LNCAP (cell line): ENCODE measurements at regions not wholly inside any gene's neighbourhood (a gene's known extent, or its start where the extent isn't known, plus 50 kb on each side); places are given as distances from the start of the nearest gene placed in this dataset.
A peak's percentile ranks its signal among the peaks of the same experiment; 100 is the strongest.

Experiments
- TF ChIP-seq, protein P1 (sequence below): fragments of 450-650 bp; IDR thresholded peaks from 2 replicates; pipeline ENCODE4 v1.5.1; 2017; ENCODE audit warnings: mild to moderate bottlenecking

DNA sequence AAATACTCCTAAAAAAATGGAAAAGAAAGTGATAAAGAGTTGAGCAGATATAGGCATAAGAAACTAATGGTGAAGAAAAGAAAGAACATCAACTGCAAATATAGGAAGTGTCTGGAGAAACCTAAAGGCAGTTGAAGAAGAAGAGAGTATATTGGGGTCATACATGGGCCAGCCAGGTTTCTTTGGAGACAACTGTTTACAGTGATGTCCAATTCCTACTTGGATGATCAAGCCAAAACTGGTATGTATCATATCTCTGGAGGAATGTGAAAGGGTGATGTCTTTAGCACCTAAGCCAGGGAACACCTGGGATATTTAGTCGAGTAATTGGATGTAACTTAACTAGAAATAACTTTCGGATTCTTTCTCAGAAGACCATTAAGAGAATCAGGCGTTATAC, 129.3 kb upstream of the FLRT2 start:
- TF ChIP-seq, protein P1, sequence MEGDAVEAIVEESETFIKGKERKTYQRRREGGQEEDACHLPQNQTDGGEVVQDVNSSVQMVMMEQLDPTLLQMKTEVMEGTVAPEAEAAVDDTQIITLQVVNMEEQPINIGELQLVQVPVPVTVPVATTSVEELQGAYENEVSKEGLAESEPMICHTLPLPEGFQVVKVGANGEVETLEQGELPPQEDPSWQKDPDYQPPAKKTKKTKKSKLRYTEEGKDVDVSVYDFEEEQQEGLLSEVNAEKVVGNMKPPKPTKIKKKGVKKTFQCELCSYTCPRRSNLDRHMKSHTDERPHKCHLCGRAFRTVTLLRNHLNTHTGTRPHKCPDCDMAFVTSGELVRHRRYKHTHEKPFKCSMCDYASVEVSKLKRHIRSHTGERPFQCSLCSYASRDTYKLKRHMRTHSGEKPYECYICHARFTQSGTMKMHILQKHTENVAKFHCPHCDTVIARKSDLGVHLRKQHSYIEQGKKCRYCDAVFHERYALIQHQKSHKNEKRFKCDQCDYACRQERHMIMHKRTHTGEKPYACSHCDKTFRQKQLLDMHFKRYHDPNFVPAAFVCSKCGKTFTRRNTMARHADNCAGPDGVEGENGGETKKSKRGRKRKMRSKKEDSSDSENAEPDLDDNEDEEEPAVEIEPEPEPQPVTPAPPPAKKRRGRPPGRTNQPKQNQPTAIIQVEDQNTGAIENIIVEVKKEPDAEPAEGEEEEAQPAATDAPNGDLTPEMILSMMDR: no peak

DNA sequence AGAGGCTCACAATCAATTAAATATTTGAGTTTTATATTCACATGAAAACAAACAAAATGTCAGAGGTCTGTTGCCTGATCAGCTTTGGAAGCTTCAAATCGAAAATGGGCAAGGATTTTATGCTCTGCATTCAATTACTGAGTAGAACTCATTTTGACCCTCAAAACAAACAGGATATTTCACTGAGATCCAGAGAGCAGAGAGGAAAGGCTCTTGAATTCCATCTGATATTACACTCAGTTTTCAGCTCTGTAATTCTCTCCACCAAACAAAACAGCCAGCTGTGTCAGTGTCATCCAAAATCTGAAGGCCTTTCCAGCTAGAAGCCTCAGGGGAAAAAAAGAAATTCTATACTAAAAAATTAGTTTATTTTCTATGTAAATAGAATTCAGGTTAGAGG, 128.6 kb upstream of the FLRT2 start:
- TF ChIP-seq, protein P1: no peak

DNA sequence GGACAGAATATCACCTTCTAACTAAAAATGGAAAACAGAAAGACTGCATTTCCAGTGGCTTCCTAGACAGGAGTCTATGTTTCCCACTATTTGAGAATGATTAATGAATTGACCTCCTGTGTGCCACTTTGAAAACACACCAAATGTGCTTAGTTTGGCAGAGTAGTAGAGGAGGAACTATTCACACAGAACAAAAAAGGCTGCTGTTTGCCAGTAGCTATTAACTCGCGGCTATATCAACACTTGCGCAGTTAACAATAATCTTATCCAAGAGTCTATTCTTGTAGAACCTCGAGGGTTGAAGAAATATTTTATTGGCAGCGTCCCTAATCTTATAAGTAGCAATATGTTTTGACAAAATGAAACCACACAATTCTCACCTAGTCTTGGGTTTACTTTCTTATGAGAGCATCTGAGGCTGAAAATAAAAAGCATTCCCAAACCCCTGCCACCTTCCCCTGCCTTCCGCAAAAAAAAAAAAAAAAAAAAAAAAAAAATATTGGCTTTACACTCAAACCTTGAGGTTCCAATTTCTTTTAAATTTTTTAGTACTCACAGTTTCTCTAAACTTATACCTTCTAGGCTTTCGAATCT, 127.3 kb upstream of the FLRT2 start:
- TF ChIP-seq, protein P1: no peak

DNA sequence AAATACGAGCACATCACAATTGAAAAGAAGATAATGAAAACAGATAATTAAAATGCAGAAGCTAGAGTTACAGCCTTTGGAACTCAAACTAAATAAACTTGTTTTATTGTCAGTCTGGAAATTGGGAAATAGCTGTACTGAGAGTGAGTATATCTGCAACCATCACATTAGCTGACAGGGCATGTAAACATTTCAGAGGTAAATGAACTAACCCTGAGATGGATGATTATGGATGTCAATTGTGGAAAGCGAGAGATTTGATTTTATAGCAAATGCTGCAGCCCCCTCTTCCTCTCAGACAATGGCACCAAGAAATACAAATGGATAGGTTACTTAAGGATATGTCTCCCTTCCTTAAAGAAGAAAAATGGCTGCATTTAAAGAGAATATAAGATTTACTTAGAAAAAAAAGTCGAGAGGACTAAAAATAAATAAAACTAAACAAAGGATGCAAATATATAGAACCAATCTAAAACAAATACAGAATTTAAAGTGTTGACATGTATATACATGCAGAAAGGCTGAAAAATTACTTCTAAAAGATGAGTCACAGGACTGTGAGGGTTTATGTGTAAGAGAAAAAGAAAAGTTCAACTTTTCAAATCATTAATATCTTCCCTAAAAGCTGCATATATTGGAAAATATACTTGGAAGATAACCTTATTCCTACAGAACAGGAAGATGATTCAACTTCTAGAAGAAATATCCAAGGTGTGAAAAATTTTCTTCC, 120.3 kb upstream of the FLRT2 start:
- TF ChIP-seq, protein P1: no peak

DNA sequence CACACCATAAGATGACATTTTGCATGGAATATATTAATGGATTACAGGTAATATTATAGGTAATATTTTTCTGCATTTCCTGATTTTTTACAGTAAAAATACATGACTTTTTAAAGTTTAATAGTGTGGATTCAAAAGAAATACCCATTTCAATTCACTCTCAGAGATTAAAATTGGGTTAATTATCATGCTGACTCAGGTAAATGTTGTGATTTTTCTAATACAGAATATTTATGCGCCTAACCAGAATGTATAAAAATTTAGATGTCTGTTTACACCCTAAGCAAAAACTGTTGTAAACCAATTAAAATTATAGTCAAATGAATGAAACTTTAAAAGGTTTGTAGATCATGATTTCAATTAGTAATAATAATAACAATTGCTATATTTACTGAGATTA, 117.2 kb upstream of the FLRT2 start:
- TF ChIP-seq, protein P1: no peak

DNA sequence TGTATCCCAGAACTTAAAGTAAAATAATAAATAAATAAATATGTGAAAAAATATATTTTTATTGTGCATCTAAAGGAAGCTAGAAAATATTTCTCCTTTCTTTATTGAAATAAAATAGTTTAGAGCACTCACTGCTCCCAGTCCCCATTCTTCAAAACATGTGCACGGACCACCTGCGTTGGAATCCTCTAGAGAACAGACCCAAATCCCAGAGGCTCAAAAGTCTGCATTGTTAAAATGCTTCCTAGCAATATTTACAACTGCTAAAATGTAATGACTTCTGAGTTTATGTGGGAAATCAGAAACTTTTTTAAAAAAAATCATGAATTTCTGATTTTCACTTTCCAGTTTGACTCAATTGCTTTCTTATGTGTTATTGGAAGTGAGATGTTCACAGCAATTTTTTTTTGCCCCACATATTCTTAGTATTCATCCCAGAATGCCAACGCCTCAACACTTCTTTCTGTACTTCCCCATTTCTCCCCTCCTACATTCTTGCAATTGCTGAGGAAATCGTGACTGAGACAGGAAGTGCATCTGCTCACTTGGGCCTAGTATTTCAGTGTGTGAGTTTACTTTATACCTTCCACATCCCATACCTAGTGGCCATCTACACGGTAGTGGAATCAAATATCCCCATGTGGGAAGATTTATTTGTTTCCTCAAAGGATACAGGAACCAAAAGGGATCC, 116.0 kb upstream of the FLRT2 start:
- TF ChIP-seq, protein P1: no peak

DNA sequence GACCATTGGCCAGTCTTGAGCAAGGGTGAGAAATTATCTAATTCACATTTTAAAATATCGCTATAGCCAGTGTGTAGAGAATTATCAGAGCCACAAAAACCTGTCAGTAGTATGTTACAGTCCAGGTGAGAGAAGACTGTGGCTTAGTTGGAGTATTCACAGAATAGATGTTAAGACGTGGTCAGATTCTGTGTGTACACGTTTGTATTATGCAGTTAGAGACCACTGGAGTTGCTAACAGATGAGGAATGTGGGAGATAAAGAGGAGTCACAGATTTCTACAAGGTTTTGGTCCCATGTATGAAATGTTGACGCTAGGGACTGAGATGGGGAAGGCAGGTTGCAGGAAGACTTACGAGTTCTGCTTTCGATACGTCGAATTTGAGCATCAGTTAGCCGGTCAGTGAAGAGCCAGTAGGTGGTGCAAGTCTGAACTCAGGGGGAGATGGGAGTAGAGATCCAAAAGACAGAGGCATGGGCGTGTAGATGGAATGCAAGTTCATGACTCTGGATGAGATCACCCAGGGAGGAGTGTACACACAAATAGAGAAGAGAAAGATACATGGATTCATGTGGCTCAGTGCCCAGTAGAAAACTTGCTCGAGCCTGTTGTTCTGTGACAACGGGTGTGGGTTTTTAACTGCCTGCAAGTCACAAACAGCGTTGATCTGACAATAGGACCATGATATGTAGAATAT, 114.8 kb upstream of the FLRT2 start:
- TF ChIP-seq, protein P1: peak; percentile 34; the same call in 1 of the 2 replicates
